Glutamatergic neuron (in vitro differentiated cells): ENCODE measurements at regions not wholly inside any gene's neighbourhood (a gene's known extent, or its start where the extent isn't known, plus 50 kb on each side); places are given as distances from the start of the nearest gene placed in this dataset.

ENCODE experiments used
- DNase-seq: peaks from one replicate; pipeline ENCODE4 v3.0.0; 2022
- H3K27ac Mint-ChIP-seq: one replicate; pipeline ENCODE4 v1.8.0; 2020; ENCODE audit warnings: mild to moderate bottlenecking, mixed read lengths, inconsistent platforms; ENCODE audit not compliant: unreplicated experiment
- H3K27me3 Mint-ChIP-seq: one replicate; pipeline ENCODE4 v1.8.0; 2020; ENCODE audit warnings: mild to moderate bottlenecking, moderate library complexity, mixed read lengths, inconsistent platforms; ENCODE audit not compliant: unreplicated experiment
- H3K36me3 Mint-ChIP-seq: one replicate; pipeline ENCODE4 v1.8.0; 2020; ENCODE audit warnings: mild to moderate bottlenecking, mixed read lengths, inconsistent platforms; ENCODE audit not compliant: unreplicated experiment
- H3K4me1 Mint-ChIP-seq: one replicate; pipeline ENCODE4 v1.8.0; 2020; ENCODE audit warnings: mild to moderate bottlenecking, low read depth, mixed read lengths, inconsistent platforms; ENCODE audit not compliant: unreplicated experiment
- H3K4me3 Mint-ChIP-seq: one replicate; pipeline ENCODE4 v1.8.0; 2020; ENCODE audit warnings: mild to moderate bottlenecking, mixed read lengths, inconsistent platforms; ENCODE audit not compliant: unreplicated experiment
- H3K9me3 Mint-ChIP-seq: one replicate; pipeline ENCODE4 v1.8.0; 2020; ENCODE audit warnings: mild to moderate bottlenecking, moderate library complexity, mixed read lengths, inconsistent platforms; ENCODE audit not compliant: unreplicated experiment
- TF ChIP-seq, protein P1 (sequence below): fragments of 200-600 bp; sonication (generic); IDR thresholded peaks from one replicate; pipeline ENCODE4 v1.5.0; 2021; ENCODE audit not compliant: partially characterized antibody, unreplicated experiment

DNA sequence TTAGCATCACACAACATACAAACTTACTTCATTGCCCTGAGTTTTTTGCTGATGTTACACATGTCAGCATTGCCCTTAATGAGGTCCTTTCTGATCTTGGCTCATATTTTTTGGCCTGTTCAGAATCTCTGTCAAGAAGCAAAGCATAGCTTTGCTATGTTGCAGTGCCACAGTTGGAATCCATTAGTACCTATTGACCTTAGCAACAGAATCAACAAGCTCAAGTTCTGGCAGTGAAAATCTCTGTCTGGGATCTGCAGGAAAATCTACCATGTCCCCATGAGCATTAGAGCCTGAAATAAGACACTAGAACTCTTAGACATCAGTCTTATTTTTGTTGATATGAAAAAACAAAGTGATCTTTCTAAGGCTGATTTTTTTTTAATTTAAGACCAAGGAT lies 105.6 kb upstream of the FHL2 start:
- no peak overlapping the region for H3K4me3 Mint-ChIP-seq
- no peaks in the 10 kb centered on the region for H3K27me3 Mint-ChIP-seq
- H3K36me3 Mint-ChIP-seq = peaks cover 4% of the 10 kb centered on the region
- DNase-seq = no peak
- H3K27ac Mint-ChIP-seq = no peak overlapping the region
- TF ChIP-seq, protein P1, sequence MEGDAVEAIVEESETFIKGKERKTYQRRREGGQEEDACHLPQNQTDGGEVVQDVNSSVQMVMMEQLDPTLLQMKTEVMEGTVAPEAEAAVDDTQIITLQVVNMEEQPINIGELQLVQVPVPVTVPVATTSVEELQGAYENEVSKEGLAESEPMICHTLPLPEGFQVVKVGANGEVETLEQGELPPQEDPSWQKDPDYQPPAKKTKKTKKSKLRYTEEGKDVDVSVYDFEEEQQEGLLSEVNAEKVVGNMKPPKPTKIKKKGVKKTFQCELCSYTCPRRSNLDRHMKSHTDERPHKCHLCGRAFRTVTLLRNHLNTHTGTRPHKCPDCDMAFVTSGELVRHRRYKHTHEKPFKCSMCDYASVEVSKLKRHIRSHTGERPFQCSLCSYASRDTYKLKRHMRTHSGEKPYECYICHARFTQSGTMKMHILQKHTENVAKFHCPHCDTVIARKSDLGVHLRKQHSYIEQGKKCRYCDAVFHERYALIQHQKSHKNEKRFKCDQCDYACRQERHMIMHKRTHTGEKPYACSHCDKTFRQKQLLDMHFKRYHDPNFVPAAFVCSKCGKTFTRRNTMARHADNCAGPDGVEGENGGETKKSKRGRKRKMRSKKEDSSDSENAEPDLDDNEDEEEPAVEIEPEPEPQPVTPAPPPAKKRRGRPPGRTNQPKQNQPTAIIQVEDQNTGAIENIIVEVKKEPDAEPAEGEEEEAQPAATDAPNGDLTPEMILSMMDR = no peak
- H3K9me3 Mint-ChIP-seq = peaks cover 1% of the 10 kb centered on the region
- H3K4me1 Mint-ChIP-seq = no peaks in the 10 kb centered on the region

DNA sequence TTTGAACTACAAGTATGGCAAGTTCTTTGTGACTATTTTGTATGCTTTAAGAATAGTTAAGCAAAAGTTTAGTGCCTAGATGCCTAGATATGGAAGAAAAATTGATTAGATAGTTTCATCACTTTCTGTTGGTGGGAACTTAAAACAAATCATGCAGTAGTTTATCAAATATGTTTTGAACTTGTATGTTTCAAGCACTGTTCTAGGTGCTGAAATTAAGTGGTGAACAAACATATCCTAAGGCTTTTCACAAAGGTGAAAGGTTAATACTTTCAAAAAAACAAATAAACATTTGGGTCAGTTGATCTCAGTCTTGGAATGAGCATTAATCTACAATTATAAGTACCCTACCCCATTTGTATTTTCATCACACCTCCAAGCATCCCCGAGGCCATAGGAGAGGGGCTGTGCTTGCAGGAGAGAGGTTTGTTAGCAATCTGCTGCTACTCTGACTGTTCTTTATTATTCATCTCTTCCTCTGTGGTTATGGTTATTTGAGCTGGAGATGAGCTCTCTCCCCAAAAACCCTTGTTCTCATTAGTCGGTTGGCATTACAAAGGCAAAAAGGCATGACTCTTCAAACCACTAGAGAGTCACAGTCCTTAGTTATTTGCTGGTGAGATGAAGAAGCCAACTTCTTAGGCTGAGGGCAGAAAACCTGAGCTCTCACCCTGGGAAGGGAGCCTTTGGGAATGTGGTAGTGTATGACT lies 103.9 kb upstream of the FHL2 start:
- Mint-ChIP-seq H3K36me3 (peaks cover 4% of the 10 kb centered on the region), H3K4me3 (no peak overlapping the region), H3K4me1 (no peaks in the 10 kb centered on the region), H3K9me3 (peaks cover 3% of the 10 kb centered on the region), H3K27me3 (no peaks in the 10 kb centered on the region), H3K27ac (no peak overlapping the region)
- no peak for DNase-seq
- TF ChIP-seq, protein P1 = no peak

DNA sequence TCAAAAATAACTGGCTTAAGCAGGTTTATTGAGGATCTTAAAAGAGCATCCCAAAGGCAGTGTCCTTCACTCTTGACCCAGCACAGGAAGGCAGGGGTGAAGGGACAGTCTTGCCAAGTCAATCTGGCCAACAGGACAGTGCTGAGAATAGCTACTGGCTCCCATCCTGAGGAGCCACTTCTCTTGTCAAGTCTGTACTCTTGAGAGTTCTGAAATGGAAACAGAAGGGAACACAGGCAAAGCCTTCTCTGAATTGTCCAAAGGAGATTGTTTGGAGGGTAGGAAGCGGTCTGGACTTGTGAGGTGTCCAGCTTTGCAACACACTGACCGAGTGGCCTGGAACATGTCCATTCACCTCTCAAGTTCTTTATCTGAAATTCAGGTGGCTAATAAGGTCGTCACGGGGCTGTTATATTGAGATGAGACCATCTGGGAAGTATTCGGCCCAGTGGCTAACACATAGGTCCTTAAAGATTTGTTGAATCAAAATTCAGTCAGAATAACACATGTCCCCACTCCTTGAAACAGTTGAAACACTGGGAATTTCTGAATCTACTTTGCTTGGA lies 99.5 kb upstream of the FHL2 start:
- peaks cover 10% of the 10 kb centered on the region for H3K36me3 Mint-ChIP-seq
- H3K27me3 Mint-ChIP-seq = peaks cover 2% of the 10 kb centered on the region
- peaks cover 8% of the 10 kb centered on the region for H3K9me3 Mint-ChIP-seq
- TF ChIP-seq, protein P1 = no peak
- H3K27ac Mint-ChIP-seq = no peak overlapping the region
- H3K4me1 Mint-ChIP-seq = peaks cover 15% of the 10 kb centered on the region
- DNase-seq = no peak
- no peak overlapping the region for H3K4me3 Mint-ChIP-seq

DNA sequence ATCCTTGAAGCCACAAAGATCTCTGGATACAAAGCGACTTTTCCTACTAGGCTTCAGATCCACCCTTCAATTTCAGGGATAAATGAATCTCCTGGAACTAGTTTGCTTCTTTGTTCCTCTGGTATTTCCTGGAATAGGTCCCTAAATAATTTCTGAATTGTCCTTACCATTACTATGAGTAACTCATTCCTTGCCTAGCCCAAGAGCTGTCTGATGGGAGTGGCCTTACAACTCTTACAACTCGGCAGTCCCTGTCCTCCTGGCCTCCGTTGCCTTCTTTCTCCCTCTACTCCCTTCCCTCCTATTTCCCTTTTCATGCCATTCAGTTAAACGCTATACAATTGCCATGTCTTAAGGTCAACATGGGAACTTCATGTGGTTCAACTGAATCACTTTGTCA lies 98.2 kb upstream of the FHL2 start:
- no peak overlapping the region for H3K4me3 Mint-ChIP-seq
- TF ChIP-seq, protein P1 = no peak
- peak overlapping the region; percentile 66 for H3K27ac Mint-ChIP-seq
- H3K4me1 Mint-ChIP-seq = peaks cover 15% of the 10 kb centered on the region
- DNase-seq = no peak
- H3K36me3 Mint-ChIP-seq = peaks cover 18% of the 10 kb centered on the region
- peaks cover 11% of the 10 kb centered on the region for H3K9me3 Mint-ChIP-seq
- peaks cover 2% of the 10 kb centered on the region for H3K27me3 Mint-ChIP-seq

DNA sequence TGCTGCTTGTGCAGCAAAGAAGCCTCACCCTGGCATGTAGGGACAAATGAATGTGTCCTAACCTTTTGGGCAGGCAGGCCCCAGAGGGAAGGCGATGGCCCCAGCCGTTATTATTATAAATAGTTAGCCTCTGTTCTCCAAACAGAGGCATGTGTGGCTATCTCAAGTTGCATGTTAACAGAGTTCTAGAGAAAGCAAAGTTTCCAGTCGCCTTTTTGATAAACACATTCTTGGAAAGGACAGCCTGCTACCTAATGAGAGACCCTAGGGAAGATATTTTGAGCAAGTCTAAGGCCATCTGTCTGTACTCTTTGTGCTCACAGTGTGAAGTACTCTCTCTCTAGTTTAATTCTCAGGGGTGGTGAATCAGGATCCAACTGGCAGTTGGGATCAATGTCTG lies 97.4 kb upstream of the FHL2 start:
- H3K9me3 Mint-ChIP-seq = peaks cover 11% of the 10 kb centered on the region
- H3K4me3 Mint-ChIP-seq = no peak overlapping the region
- H3K27me3 Mint-ChIP-seq = peaks cover 2% of the 10 kb centered on the region
- TF ChIP-seq, protein P1 = no peak
- peak overlapping the region; percentile 66 for H3K27ac Mint-ChIP-seq
- no peak for DNase-seq
- H3K36me3 Mint-ChIP-seq = peaks cover 22% of the 10 kb centered on the region
- peaks cover 15% of the 10 kb centered on the region for H3K4me1 Mint-ChIP-seq
